Colonic mucosa (tissue), 4 donors: ENCODE measurements at regions not wholly inside any gene's neighbourhood (a gene's known extent, or its start where the extent isn't known, plus 50 kb on each side); places are given as distances from the start of the nearest gene placed in this dataset.

Experiments
- DNase-seq: peaks from one replicate; pipeline ENCODE4 v3.0.0-alpha.2; 2020
- H3K27ac ChIP-seq: fragments of 200-600 bp; one replicate; pipeline ENCODE4 v1.8.0; 2021
- H3K27me3 ChIP-seq: fragments of 200-600 bp; one replicate; pipeline ENCODE4 v1.8.0; 2021
- H3K36me3 ChIP-seq: fragments of 200-600 bp; one replicate; pipeline ENCODE4 v1.8.0; 2021
- H3K4me1 ChIP-seq: fragments of 200-600 bp; one replicate; pipeline ENCODE4 v1.8.0; 2021; ENCODE audit warnings: mild to moderate bottlenecking
- H3K4me3 ChIP-seq: fragments of 200-600 bp; one replicate; pipeline ENCODE4 v1.8.0; 2021
- H3K9ac ChIP-seq, 2 donors: one replicate each; pipeline ENCODE4 v1.7.0; 2013; ENCODE audit warnings: control low read depth in 2 of 2, low read depth in 2 of 2, low read length in 2 of 2
- H3K9me3 ChIP-seq: fragments of 200-600 bp; one replicate; pipeline ENCODE4 v1.8.0; 2021
- intact Hi-C: fragments of 100-400 bp; cut with DNase I; formaldehyde crosslinking; loops from one replicate; pipeline ENCODE4 v1.14.1; 2022
- TF ChIP-seq, protein P1 (sequence below): fragments of 200-600 bp; IDR thresholded peaks from one replicate; pipeline ENCODE4 v1.8.0; 2022; ENCODE audit warnings: antibody characterized with exemption, mild to moderate bottlenecking
- donor health status: healthy.
- donor health status: DM: no; HTN: no; CAD: no.
- donor health status: DM: no; HTN: no; CAD: no.

DNA sequence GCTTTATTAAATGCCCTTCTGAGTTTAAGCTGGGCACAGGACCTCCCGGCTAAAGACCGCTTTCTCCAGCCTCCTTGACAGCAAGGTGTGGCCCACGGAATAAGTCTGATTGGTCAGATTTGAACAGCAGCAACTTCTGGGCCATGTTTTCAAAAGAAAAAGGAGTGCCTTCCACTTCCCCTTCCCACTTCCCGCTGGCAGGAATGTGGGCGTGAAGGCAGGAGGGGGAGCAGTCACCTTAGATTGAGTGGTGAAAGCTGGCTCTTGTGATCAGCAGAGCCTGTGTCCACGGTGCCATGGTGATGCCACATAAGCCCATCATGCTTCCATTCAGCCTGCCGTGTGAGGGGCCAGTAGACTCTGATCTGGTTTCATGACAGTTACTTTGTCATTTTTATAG is 136.6 kb upstream of the GLI2 start:
- H3K27me3 ChIP-seq = no peaks in the 10 kb centered on the region
- TF ChIP-seq, protein P1, sequence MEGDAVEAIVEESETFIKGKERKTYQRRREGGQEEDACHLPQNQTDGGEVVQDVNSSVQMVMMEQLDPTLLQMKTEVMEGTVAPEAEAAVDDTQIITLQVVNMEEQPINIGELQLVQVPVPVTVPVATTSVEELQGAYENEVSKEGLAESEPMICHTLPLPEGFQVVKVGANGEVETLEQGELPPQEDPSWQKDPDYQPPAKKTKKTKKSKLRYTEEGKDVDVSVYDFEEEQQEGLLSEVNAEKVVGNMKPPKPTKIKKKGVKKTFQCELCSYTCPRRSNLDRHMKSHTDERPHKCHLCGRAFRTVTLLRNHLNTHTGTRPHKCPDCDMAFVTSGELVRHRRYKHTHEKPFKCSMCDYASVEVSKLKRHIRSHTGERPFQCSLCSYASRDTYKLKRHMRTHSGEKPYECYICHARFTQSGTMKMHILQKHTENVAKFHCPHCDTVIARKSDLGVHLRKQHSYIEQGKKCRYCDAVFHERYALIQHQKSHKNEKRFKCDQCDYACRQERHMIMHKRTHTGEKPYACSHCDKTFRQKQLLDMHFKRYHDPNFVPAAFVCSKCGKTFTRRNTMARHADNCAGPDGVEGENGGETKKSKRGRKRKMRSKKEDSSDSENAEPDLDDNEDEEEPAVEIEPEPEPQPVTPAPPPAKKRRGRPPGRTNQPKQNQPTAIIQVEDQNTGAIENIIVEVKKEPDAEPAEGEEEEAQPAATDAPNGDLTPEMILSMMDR = no peak
- no peaks in the 10 kb centered on the region for H3K4me1 ChIP-seq
- H3K36me3 ChIP-seq = no peaks in the 10 kb centered on the region
- H3K27ac ChIP-seq = no peak overlapping the region
- no peaks in the 10 kb centered on the region for H3K9me3 ChIP-seq
- intact Hi-C loops = no loop called here
- no peak overlapping the region for H3K9ac ChIP-seq
- H3K4me3 ChIP-seq = no peak overlapping the region
- no peak for DNase-seq

GRCh38 chr2:120599656-120600055 is 136.0 kb upstream of the GLI2 start:
- no peak overlapping the region for H3K27ac ChIP-seq
- H3K9ac ChIP-seq = no peak overlapping the region
- no peak overlapping the region for H3K4me3 ChIP-seq
- no peaks in the 10 kb centered on the region for H3K36me3 ChIP-seq
- TF ChIP-seq, protein P1 = no peak
- H3K9me3 ChIP-seq = no peaks in the 10 kb centered on the region
- no peaks in the 10 kb centered on the region for H3K4me1 ChIP-seq
- no peak for DNase-seq
- no peaks in the 10 kb centered on the region for H3K27me3 ChIP-seq
- intact Hi-C loops = no loop called here

- no peak overlapping the region for H3K9ac ChIP-seq
- no peaks in the 10 kb centered on the region for H3K27me3 ChIP-seq
- intact Hi-C loops = no loop called here
- no peak overlapping the region for H3K4me3 ChIP-seq
- DNase-seq = no peak
- H3K4me1 ChIP-seq = no peaks in the 10 kb centered on the region
- no peaks in the 10 kb centered on the region for H3K9me3 ChIP-seq
- H3K27ac ChIP-seq = no peak overlapping the region
- TF ChIP-seq, protein P1 = no peak
- H3K36me3 ChIP-seq = no peaks in the 10 kb centered on the region
Observed at GRCh38 chr2:120600335-120600734, 135.3 kb upstream of the GLI2 start.

GRCh38 chr2:120600786-120601185 is 134.9 kb upstream of the GLI2 start:
- TF ChIP-seq, protein P1 = no peak
- no peak for DNase-seq

DNA sequence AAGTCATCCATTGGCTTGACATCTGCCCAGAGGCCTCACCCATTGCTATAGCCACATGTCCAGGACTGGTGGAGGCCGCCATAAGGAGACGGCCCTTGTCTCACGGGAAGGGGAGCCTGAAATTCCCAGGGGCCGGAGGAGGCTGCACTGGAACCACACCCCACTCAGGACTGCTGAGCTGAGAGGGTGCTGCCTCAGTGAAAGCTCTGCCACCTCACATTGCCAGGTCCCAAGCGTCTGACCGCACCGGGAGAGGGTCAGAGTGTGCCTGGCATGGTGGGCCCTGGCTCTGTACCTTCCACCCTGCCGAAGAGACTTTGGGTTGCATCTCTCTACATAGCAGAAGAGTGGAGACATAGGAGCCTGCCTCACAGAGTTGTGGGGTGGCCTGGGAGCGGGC is 134.1 kb upstream of the GLI2 start:
- Histone ChIP-seq H3K27me3 (no peaks in the 10 kb centered on the region), H3K36me3 (no peaks in the 10 kb centered on the region), H3K27ac (no peak overlapping the region), H3K9ac (no peak overlapping the region), H3K4me1 (no peaks in the 10 kb centered on the region), H3K4me3 (no peak overlapping the region), H3K9me3 (no peaks in the 10 kb centered on the region)
- no peak for DNase-seq
- TF ChIP-seq, protein P1 = no peak
- intact Hi-C loops = no loop called here

More at GRCh38 chr2:120600786-120601185, 134.9 kb upstream of the GLI2 start:
- no peak overlapping the region for H3K27ac ChIP-seq
- intact Hi-C loops = no loop called here
- no peak overlapping the region for H3K4me3 ChIP-seq
- H3K27me3 ChIP-seq = no peaks in the 10 kb centered on the region
- no peaks in the 10 kb centered on the region for H3K36me3 ChIP-seq
- H3K9me3 ChIP-seq = no peaks in the 10 kb centered on the region
- no peak overlapping the region for H3K9ac ChIP-seq
- H3K4me1 ChIP-seq = no peaks in the 10 kb centered on the region

DNA sequence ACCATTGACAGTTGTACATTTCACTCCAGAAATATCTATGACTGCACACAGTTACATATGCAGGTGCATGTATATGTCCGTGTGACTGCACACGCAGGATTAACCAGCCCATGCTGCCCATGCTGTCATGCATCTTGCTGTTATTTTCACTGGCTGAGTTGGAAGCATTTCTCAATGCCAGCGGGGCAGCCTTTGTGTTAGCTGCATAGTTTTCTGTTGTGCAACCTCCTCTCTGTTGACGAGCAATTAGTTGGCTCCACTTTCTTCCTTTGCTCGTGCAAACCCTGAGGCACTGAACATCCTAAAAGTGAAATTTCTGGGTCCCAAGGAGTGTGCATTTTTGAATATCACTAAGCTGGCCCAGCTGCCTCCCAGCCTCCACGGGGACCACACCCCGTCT is 133.4 kb upstream of the GLI2 start:
- no peak overlapping the region for H3K27ac ChIP-seq
- H3K36me3 ChIP-seq = no peaks in the 10 kb centered on the region
- H3K27me3 ChIP-seq = no peaks in the 10 kb centered on the region
- DNase-seq = no peak
- no peak overlapping the region for H3K9ac ChIP-seq
- TF ChIP-seq, protein P1 = no peak
- intact Hi-C loops = no loop called here
- no peaks in the 10 kb centered on the region for H3K4me1 ChIP-seq
- no peak overlapping the region for H3K4me3 ChIP-seq
- no peaks in the 10 kb centered on the region for H3K9me3 ChIP-seq
